ENCODE measurements at regions not wholly inside any gene's neighbourhood (a gene's known extent, or its start where the extent isn't known, plus 50 kb on each side); places are given as distances from the start of the nearest gene placed in this dataset.

DNA sequence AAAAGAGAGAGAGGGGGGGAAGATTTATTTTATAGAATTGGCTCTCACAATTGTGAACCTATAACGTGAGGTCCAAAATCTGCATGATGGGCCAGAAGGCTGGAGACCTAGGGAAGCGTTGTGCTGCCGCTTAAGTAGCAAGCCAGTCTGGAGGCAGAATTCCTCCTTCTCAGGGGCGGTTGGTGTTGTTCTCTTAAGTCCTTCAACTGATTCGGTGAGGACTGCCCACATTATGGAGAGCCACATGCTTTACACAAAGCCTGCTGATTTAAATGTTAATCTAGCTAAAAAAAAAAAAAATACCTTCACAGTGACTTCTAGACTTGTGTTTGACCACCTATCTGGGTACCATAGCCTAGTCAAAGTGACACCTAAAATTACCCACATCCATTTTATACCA is 64.2 kb upstream of the CKS2 start:
- no peaks in the 10 kb centered on the region for H3K27me3 ChIP-seq (ENCODE audit: control insufficient read depth, insufficient read depth, low read length)
- ChIA-PET CTCF (no interaction called here), POLR2A (no interaction called here)
- no peak overlapping the region for H3K4me3 ChIP-seq (ENCODE audit: low read depth, low read length)
- DNase-seq (ENCODE audit: low read depth, low spot score), result no peak
- H3K27ac ChIP-seq (ENCODE audit: low read depth, low read length), result no peak overlapping the region
- TF ChIP-seq, protein P1, sequence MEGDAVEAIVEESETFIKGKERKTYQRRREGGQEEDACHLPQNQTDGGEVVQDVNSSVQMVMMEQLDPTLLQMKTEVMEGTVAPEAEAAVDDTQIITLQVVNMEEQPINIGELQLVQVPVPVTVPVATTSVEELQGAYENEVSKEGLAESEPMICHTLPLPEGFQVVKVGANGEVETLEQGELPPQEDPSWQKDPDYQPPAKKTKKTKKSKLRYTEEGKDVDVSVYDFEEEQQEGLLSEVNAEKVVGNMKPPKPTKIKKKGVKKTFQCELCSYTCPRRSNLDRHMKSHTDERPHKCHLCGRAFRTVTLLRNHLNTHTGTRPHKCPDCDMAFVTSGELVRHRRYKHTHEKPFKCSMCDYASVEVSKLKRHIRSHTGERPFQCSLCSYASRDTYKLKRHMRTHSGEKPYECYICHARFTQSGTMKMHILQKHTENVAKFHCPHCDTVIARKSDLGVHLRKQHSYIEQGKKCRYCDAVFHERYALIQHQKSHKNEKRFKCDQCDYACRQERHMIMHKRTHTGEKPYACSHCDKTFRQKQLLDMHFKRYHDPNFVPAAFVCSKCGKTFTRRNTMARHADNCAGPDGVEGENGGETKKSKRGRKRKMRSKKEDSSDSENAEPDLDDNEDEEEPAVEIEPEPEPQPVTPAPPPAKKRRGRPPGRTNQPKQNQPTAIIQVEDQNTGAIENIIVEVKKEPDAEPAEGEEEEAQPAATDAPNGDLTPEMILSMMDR (IDR thresholded peaks at IDR 0.05; ENCODE audit: low read depth, low read length), result no peak
- H3K9me3 ChIP-seq (ENCODE audit: control insufficient read depth, insufficient read depth, low read length), result no peaks in the 10 kb centered on the region

DNA sequence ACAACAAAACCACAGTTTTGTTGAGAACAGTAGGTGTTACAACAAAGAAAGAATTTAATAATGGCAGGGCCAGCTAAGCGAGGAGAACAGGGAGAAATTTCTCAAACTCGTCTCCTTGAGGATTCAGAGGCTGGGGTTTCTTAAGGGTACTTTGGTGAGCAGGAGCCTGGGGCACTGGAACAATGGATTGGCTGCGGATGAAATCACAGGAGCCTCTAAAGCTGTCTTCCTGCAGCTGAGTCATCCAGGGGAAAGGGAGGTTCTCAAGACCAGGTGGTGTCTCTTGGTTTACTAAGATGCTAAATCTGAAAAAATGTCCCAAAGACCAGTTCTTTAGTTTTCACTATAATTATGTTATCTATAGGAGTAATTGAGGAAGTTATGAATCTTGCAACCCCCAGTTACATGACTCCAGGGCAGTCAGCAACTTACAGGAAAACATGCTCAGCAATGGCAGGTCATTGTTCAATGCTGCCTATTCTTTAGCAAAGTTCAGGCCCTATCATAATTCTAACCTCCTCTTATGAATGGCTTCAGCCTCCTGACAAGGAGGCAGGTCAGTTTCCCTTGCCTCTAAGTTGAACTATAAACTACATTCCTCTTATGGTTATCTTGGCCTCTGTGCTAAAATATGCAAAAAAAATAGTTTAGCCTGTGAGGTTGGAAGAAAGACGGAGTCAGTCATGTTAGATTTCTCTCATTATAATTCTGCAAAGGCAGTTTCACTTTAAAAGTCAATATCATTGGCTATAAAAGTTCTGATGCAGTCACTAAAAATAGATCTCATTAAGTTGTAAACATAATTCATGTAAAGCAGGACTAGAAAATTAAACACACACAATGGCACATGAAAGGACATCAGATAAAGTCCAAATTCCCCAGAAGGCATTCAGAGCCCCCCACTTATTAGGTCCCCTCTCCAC is 63.3 kb upstream of the CKS2 start:
- CTCF ChIA-PET, result no interaction called here
- TF ChIP-seq, protein P1 (IDR thresholded peaks at IDR 0.05; ENCODE audit: low read depth, low read length), result no peak
- DNase-seq (ENCODE audit: low read depth, low spot score), result no peak

DNA sequence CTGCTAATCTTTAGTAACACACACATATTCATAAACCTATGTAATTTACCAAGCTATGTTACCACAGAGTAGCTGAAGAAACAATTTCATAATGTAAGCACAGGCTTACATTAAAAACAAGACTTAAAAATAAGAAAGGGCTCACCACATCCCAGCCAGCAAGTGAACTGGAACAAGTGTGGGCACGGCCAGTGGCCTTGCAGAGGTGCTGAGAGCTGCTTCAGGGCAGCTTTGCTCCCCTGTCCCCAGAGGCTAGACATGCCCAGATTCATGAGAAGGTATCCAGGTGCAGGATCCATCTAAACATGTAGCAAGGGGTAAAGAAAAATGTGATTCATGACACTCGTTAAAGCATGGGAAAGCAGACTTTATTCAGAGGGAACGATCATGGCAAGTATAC is 62.0 kb upstream of the CKS2 start:
- no peak for DNase-seq (ENCODE audit: low read depth, low spot score)
- Histone ChIP-seq H3K9me3 (ENCODE audit: control insufficient read depth, insufficient read depth, low read length) (peaks cover 5% of the 10 kb centered on the region; the same call in 1 of the 2 replicates), H3K27me3 (ENCODE audit: control insufficient read depth, insufficient read depth, low read length) (no peaks in the 10 kb centered on the region), H3K4me3 (ENCODE audit: low read depth, low read length) (no peak overlapping the region), H3K27ac (ENCODE audit: low read depth, low read length) (no peak overlapping the region)
- ChIA-PET POLR2A (no interaction called here), CTCF (no interaction called here)
- TF ChIP-seq, protein P1 (IDR thresholded peaks at IDR 0.05; ENCODE audit: low read depth, low read length), result no peak

More for the DNA sequence above, 63.3 kb upstream of the CKS2 start:
- Histone ChIP-seq H3K4me3 (ENCODE audit: low read depth, low read length) (no peak overlapping the region), H3K9me3 (ENCODE audit: control insufficient read depth, insufficient read depth, low read length) (no peaks in the 10 kb centered on the region), H3K27ac (ENCODE audit: low read depth, low read length) (no peak overlapping the region), H3K27me3 (ENCODE audit: control insufficient read depth, insufficient read depth, low read length) (no peaks in the 10 kb centered on the region)
- POLR2A ChIA-PET, result no interaction called here

DNA sequence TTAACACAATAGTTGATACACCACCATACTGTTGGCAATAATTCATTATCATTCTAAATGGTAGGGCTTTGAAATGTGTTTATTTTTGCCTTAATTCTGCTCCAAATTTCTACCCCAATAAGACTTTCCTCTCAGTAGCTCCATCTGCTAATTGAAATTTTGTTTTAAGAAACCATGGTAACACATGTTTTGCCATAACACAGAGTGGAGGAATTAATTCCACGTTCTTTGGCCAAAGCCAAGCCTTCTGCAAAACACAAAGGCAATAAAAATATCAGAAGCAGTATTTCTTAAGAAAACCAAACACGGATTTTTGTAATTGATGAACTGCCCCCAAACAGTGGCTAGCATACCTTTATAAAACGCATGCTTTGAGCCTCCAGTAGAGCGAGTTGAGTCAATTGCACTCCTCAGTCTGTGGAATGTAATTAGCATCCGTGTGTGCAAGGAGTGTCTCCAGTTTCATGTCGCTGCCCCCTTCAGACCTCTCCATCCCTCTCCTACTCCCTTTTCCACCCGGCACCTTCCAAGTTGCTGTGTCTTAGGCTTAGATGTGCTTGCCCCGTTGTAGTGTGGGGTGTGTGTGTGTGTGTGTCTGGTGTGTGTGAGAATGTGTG is 58.2 kb upstream of the CKS2 start:
- TF ChIP-seq, protein P1 (IDR thresholded peaks at IDR 0.05; ENCODE audit: low read depth, low read length), result no peak
- CTCF ChIA-PET, result no interaction called here
- POLR2A ChIA-PET, result no interaction called here
- no peak overlapping the region for H3K27ac ChIP-seq (ENCODE audit: low read depth, low read length)
- peaks cover under 1% of the 10 kb centered on the region for H3K27me3 ChIP-seq (ENCODE audit: control insufficient read depth, insufficient read depth, low read length)
- DNase-seq (ENCODE audit: low read depth, low spot score), result no peak
- no peak overlapping the region for H3K4me3 ChIP-seq (ENCODE audit: low read depth, low read length)
- H3K9me3 ChIP-seq (ENCODE audit: control insufficient read depth, insufficient read depth, low read length), result peaks cover 23% of the 10 kb centered on the region; the same call in 1 of the 2 replicates
